ENCODE measurements at regions not wholly inside any gene's neighbourhood (a gene's known extent, or its start where the extent isn't known, plus 50 kb on each side); places are given as distances from the start of the nearest gene placed in this dataset.

- TF ChIP-seq CTCF (IDR thresholded peaks at IDR 0.05) (no peak), POLR2A (IDR thresholded peaks at IDR 0.05) (no peak)
Measured at GRCh38 chr2:187799601-187800000, 245.4 kb upstream of the TFPI start.

Measured in stomach (tissue), 4 donors.